Nucleus accumbens (tissue), 56 donors: ENCODE measurements at regions not wholly inside any gene's neighbourhood (a gene's known extent, or its start where the extent isn't known, plus 50 kb on each side); places are given as distances from the start of the nearest gene placed in this dataset.

ENCODE experiments used
- DNase-seq, 56 donors: peaks; one replicate each; lab custom pipeline; 2025; lab: John Stamatoyannopoulos, UW

- no peak for DNase-seq
Observed at GRCh38 chr3:132183811-132184210, 133.4 kb upstream of the ACP3 start.

- DNase-seq = no peak
Observed at GRCh38 chr3:132187746-132188145, 129.5 kb upstream of the ACP3 start.

DNA sequence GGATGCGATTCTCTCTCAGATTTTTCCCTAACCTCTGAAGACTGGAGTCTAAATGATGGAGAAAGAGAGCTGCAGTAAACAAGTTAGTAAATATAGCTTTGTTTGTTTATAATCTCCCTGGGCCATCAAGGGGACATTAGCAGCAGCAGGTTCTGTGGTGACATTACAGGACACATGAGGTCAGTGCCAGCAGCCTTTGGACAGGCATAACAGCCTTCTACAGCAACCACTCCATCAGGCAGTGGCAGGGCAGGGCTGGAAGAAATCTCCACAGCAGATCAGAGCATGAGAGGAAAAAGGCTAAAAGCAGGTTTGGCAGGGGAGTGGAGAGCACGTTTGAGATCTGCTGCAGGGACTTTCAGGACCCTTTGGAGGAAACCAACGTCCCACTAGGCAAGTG, 127.6 kb upstream of the ACP3 start:
- DNase-seq = no peak

DNA sequence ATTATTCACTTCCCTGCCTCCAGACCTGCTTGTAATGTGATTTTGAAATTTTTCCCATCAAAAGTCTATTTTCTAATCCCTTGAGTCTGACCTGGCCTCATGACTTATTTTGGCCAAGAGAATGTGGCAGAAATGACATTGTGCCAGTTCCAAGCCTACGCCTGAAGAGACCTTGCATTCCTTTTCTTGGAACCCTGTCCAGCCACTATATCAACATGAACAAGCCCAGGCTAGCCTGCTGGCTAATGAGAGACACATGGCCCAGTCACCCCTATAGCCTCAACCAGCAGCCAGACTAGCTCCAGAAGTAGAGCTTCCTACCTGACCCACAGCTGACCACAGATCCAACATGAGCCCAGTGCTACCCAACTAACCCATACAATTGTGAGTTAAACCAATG, 121.1 kb upstream of the ACP3 start:
- DNase-seq = no peak

DNA sequence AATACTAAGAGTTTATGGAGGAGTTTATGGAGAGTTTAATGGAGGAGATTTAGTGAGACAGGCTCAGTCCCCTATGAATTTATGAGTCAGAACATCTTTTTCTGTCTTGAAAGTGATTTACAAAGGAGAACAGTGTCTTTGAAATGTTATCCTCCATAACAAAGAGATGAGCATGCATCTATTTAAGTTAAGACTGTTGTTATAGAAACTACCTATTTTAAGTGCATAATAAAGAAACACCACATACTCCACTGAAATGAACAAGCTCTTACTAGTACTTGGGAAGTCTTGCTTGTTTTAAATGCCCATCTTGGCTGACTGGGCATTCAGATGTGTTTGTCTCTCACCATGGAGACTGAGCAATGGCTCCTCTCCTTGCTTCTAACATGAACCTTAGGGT, 118.7 kb upstream of the ACP3 start:
- no peak for DNase-seq

GRCh38 chr3:132199451-132199850, 117.8 kb upstream of the ACP3 start:
- DNase-seq = no peak

DNA sequence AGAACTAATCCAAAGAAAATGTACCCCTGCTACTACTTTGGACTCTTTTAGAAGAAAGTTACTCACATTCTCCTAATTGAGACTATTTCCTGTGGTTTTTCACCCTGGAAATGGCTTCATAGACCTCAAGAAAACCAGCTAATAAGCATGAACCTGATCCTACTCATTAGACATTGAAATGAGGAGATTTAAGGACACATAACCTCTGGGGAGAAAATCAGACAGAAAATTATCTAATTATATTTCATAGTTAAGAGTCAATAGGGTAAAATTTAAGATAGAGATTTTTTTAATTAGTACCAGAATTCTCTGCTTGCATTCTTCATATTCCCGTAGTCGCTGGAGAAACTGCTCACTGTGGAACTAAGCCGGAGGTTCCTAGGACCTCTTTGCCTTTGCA, 114.6 kb upstream of the ACP3 start:
- no peak for DNase-seq

DNA sequence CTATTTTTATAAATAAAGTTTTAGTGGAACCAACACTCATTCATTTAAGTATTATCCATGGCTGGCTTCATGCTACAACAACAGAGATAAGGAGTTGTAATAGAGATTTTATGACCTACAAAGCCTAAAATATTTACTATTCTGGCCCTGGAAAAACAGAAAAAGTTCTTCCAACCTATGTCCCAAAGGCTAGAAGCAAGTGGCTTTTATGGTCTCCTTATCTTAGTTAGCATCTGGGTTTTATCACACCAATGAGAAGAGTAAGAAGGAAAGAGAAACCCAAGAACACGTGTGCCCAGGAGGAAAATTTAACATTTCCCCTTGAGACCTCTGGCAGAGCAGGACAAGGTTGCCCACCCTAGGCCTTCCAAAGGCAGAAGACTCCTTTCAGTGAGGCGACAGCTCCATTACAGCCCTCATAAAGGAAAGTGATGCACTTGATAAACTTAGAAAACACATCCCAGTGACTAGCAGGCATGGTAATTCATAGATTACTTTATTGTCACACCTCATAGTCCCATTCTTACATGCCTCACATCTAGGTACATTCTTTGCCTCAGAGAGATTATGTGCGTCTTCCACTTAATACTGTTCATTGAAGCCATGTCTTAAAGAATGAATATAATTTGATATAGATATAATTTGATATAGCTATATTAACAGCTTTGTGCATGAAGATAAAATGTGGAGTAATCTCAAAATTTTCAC, 113.2 kb upstream of the ACP3 start:
- no peak for DNase-seq

DNA sequence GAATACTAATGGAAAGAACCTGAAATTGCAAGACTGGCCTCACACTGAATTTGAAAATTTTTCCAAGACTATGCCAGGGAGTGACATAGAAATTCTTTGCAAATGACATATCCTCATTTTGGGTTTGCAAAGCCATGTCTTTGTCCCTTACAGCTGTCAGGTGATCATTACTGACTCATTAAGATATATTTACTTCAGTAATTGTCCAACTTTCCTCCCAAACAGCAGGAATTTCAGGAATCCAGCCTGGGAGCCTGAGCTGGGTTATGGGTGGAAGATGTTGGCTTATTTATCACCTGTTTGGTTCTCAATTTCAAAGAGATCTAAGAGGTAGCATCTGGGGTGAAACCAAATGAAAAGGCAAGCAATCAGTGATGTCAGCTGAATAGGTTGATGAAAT, 111.6 kb upstream of the ACP3 start:
- no peak for DNase-seq

- DNase-seq = no peak
Observed at GRCh38 chr3:132209855-132210254, 107.4 kb upstream of the ACP3 start.

GRCh38 chr3:132210476-132211346, 106.5 kb upstream of the ACP3 start:
- DNase-seq = no peak

- no peak for DNase-seq
Observed at GRCh38 chr3:132211896-132212295, 105.3 kb upstream of the ACP3 start.

- no peak for DNase-seq
Observed at GRCh38 chr3:132218817-132219755, 98.1 kb upstream of the ACP3 start.

DNA sequence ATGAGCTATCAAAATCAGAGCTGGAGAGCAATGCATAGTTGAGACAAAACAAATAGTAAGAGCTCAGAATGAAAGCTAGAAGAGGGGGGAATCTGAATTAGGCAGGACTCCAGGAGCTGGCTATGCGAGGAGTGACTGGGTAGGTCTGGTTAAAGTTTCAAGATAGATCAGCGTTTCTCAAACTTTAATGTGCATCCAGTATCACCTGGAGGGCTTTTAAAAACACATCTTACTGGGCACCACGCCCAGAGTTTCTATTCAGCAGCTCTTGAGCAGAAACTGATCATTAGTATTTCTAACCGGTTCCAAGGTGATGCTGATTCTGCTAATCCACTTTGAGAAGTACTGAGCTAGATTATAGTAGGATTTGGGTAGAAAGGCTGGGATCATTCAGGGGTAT, 96.2 kb upstream of the ACP3 start:
- DNase-seq = no peak

- DNase-seq = peak in 5 of 56 donors; percentile 1 to 43 (median 2)
Observed at GRCh38 chr3:132222868-132223538, 94.2 kb upstream of the ACP3 start.

- DNase-seq = no peak
Observed at GRCh38 chr3:132225664-132226063, 91.5 kb upstream of the ACP3 start.

DNA sequence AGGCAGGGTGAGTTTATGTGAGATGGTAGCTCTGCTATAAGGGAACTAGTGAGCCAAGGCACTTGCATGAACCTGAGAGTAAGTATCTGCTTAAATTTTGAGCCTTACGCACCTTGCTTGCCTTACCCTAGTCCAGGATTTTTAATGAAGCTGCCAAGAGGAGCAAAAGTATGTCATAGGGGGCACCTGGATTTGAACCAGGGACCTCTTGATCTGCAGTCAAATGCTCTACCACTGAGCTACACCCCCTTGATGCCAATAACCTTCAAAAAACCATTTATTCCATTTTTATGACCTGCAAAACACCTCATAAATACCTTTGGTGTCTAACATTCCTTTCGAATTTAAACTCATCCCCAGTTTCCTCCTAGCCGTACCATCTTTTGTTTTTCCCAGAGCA, 88.3 kb upstream of the ACP3 start:
- DNase-seq = no peak

GRCh38 chr3:132229641-132230040, 87.6 kb upstream of the ACP3 start:
- DNase-seq = no peak

GRCh38 chr3:132230156-132231000, 86.8 kb upstream of the ACP3 start:
- DNase-seq = no peak
